Esophagus squamous epithelium (tissue), 4 donors: ENCODE measurements at regions not wholly inside any gene's neighbourhood (a gene's known extent, or its start where the extent isn't known, plus 50 kb on each side); places are given as distances from the start of the nearest gene placed in this dataset.

ENCODE experiments used
- POLR2A ChIP-seq, 4 donors: fragments of 450-650 bp; IDR thresholded peaks; one replicate each; pipeline ENCODE4 v1.6.1; 2017; ENCODE audit warnings: antibody characterized with exemption in 4 of 4, mild to moderate bottlenecking in 4 of 4, moderate library complexity in 3 of 4
- TF ChIP-seq, protein P1 (sequence below), 6 experiments: fragments of 450-650 bp in 4 of 6; fragments of 200-600 bp in 2 of 6; sonication (generic) in 2 of 6; IDR thresholded peaks; one replicate each; pipeline ENCODE4 v1.5.1; 2016 to 2019; ENCODE audit warnings: antibody characterized with exemption in 6 of 6, mild to moderate bottlenecking in 4 of 6, moderate library complexity in 4 of 6

DNA sequence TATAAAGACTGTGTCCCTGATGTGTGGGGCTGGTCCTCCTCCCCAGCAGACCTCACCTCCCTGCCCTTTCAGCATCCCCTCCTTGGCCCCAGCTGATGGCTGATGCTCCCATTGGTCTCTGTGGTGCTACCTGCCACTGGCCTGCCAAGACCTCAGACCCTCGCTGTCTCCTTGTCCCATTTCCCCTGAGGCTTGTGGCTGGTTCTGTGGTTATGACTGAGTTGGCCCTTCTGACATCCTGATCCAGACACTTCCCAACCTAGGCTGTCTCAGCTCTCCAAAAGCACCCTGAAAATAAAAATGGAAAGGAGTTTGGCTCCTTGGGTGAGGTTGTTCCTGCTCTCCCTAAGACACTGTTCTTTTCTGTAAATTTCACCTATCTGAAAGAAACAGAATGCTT, 214.2 kb downstream of the RPS24 start:
- TF ChIP-seq POLR2A (IDR thresholded peaks at IDR 0.05) = no peak
- TF ChIP-seq, protein P1, sequence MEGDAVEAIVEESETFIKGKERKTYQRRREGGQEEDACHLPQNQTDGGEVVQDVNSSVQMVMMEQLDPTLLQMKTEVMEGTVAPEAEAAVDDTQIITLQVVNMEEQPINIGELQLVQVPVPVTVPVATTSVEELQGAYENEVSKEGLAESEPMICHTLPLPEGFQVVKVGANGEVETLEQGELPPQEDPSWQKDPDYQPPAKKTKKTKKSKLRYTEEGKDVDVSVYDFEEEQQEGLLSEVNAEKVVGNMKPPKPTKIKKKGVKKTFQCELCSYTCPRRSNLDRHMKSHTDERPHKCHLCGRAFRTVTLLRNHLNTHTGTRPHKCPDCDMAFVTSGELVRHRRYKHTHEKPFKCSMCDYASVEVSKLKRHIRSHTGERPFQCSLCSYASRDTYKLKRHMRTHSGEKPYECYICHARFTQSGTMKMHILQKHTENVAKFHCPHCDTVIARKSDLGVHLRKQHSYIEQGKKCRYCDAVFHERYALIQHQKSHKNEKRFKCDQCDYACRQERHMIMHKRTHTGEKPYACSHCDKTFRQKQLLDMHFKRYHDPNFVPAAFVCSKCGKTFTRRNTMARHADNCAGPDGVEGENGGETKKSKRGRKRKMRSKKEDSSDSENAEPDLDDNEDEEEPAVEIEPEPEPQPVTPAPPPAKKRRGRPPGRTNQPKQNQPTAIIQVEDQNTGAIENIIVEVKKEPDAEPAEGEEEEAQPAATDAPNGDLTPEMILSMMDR (IDR thresholded peaks at IDR 0.05) = no peak
